ENCODE measurements at regions not wholly inside any gene's neighbourhood (a gene's known extent, or its start where the extent isn't known, plus 50 kb on each side); places are given as distances from the start of the nearest gene placed in this dataset.

- Histone ChIP-seq H3K4me2 (ENCODE audit: insufficient read depth, low read length) (no peak overlapping the region), H3K79me2 (ENCODE audit: control insufficient read depth, insufficient read depth, low read length) (no peaks in the 10 kb centered on the region), H4K20me1 (replicated peaks; ENCODE audit: control insufficient read depth, extremely low read depth, insufficient read depth, low read length) (no peaks in the 10 kb centered on the region), H3K9me1 (replicated peaks; ENCODE audit: control insufficient read depth, extremely low read depth, insufficient read depth, low read length) (no peaks in the 10 kb centered on the region), H3K4me1 (ENCODE audit: control insufficient read depth, extremely low read depth, insufficient read depth, low read length) (no peaks in the 10 kb centered on the region), H3K4me3 (replicated peaks in 1 of 3; ENCODE audit: insufficient read depth in 1 of 3, low read depth in 1 of 3, low read length in 3 of 3) (no peak overlapping the region), H3K27ac (ENCODE audit: insufficient read depth, low read depth, low read length) (no peak overlapping the region), H3K9ac (replicated peaks; ENCODE audit: extremely low read depth, insufficient read depth, low read length) (no peak overlapping the region), H3K27me3 (ENCODE audit: control insufficient read depth in 2 of 2, insufficient read depth in 2 of 2, low read length in 2 of 2) (no peaks in the 10 kb centered on the region), H2AFZ (ENCODE audit: low read depth, low read length) (no peak overlapping the region), H3K9me3 (replicated peaks; ENCODE audit: control insufficient read depth, insufficient read depth, low read length) (peaks cover 7% of the 10 kb centered on the region), H3K36me3 (ENCODE audit: control insufficient read depth in 2 of 2, extremely low read depth in 1 of 2, insufficient read depth in 2 of 2, low read length in 2 of 2) (no peaks in the 10 kb centered on the region)
- BruUV-seq (replicated peaks), result no TSS peak
- dilution Hi-C loops (cut with MboI; ENCODE audit: extremely low pct_ligation_motif_present, low sequenced_read_pairs), result no loop called here
- POLR2A ChIA-PET, result no interaction called here
- intact Hi-C loops (cut with micrococcal nuclease), result no loop called here
- TF ChIP-seq POLR2AphosphoS5 (IDR thresholded peaks at IDR 0.05; ENCODE audit: insufficient read depth, low read depth, low read length), result no peak
- no peak for TF ChIP-seq MYC (IDR thresholded peaks at IDR 0.05; ENCODE audit: low read depth, low read length)
- TF ChIP-seq CTCF (IDR thresholded peaks at IDR 0.05; ENCODE audit: extremely low read depth in 1 of 2, insufficient read depth in 1 of 2, low read depth in 1 of 2, low read length in 2 of 2), result no peak
- TF ChIP-seq GATA2 (IDR thresholded peaks at IDR 0.05; ENCODE audit: insufficient read depth, insufficient read length, low read depth, low read length), result no peak
- TF ChIP-seq MAX (IDR thresholded peaks at IDR 0.05; ENCODE audit: insufficient read depth, insufficient read length), result no peak
- no peak for TF ChIP-seq FOS (IDR thresholded peaks at IDR 0.05; ENCODE audit: borderline replicate concordance, insufficient read depth, low read length)
- no peak for TF ChIP-seq POLR2A (IDR thresholded peaks at IDR 0.05; ENCODE audit: low read depth, low read length)
- TF ChIP-seq JUN (IDR thresholded peaks at IDR 0.05; ENCODE audit: borderline replicate concordance, insufficient read depth, insufficient read length, low read depth), result no peak
- TF ChIP-seq EZH2 (IDR thresholded peaks at IDR 0.05; ENCODE audit: borderline replicate concordance, low read depth, low read length, severe bottlenecking), result no peak
- FAIRE-seq (no peak), DNase-seq (ENCODE audit: low read depth, low spot score) (no peak)
- CTCF ChIA-PET, result no interaction called here
Measured at GRCh38 chr7:156192921-156193320, 380.7 kb upstream of the SHH start.
